HG02678 (cell line): ENCODE measurements at regions not wholly inside any gene's neighbourhood (a gene's known extent, or its start where the extent isn't known, plus 50 kb on each side); places are given as distances from the start of the nearest gene placed in this dataset.
"Not testable (repeated sequence)": the region's sequence is repeated elsewhere in the genome, so short reads cannot be mapped to it uniquely, and the experiment has no call there.

Source experiments
- ATAC-seq: cut with Tn5 transposase; IDR thresholded peaks from one replicate; pipeline ENCODE4 v1.9.1; 2021; ENCODE audit warnings: mild to moderate bottlenecking, moderate library complexity; ENCODE audit not compliant: unreplicated experiment

- ATAC-seq = no peak
Observed at GRCh38 chr13:90246687-90247345, 1100.7 kb upstream of the MIR17HG start.

DNA sequence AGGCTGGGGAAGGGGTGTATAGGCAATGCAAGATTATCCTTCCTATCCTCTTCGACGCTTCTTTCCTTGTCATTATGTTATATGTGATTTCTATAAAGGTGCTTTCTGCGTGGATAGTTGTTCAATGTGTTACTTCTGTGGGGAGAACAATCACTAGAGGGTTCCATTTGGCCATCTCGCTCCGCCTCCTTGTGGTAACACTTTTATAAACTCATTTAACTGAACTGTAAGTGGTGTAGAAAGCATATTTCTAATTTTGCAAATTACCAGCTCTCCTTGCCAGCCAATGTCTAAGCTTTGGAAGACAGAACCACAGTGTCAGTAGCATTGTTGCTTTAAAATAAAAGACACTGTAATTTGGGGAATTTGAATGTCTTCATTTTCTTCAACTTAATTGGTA, 1093.7 kb upstream of the MIR17HG start:
- ATAC-seq = no peak

GRCh38 chr13:90254437-90254836, 1093.0 kb upstream of the MIR17HG start:
- no peak for ATAC-seq

- ATAC-seq = no peak
Observed at GRCh38 chr13:90256746-90257145, 1090.7 kb upstream of the MIR17HG start.

- ATAC-seq = no peak
Observed at GRCh38 chr13:90258129-90258528, 1089.4 kb upstream of the MIR17HG start.

- ATAC-seq = no peak
Observed at GRCh38 chr13:90261343-90261742, 1086.1 kb upstream of the MIR17HG start.

DNA sequence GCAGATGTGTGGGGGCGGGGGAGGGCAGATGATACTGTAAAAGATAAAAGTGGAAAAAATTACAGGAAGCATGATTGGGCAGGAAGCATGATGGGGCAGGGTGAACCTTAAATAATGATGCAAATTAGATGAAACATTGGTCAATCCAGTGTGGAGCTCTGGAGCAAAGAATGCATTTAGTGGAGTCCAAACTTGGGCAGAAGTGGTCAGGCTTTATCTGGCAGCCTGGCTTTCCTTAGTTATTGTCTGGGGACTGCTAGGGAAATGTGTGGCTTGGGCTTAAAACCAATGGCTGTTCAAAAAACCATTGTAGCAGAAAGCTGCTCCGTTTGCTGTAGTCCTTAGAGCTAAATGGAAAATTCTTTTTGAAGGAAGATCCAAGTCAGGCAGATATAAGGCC, 1077.3 kb upstream of the MIR17HG start:
- no peak for ATAC-seq

- ATAC-seq = no peak
Observed at GRCh38 chr13:90272356-90272755, 1075.1 kb upstream of the MIR17HG start.

GRCh38 chr13:90276216-90276615, 1071.3 kb upstream of the MIR17HG start:
- ATAC-seq = no peak

GRCh38 chr13:90278231-90278630, 1069.3 kb upstream of the MIR17HG start:
- ATAC-seq = not testable (repeated sequence)

GRCh38 chr13:90281709-90282108, 1065.8 kb upstream of the MIR17HG start:
- no peak for ATAC-seq

- no peak for ATAC-seq
Observed at GRCh38 chr13:90287521-90287920, 1060.0 kb upstream of the MIR17HG start.

- no peak for ATAC-seq
Observed at GRCh38 chr13:90293793-90294361, 1053.6 kb upstream of the MIR17HG start.

DNA sequence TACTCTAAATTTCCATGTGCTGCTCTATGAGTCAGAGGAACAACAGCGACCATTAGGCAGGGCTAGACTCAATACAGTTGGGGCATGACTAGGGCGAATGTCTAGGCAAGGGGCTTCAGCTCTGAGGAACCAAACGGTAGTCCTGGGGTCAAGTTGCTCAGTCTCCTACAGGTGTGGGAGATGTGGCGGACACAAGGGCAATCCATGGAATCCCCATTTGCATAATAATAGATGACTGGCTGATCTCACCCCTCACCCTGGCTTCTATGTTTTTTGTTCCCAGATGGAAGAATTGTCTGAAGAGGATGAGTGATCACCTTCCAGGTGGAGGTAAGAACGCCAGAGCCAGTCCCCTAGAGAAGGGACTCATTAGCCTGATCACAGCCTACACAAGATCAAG, 1048.2 kb upstream of the MIR17HG start:
- ATAC-seq = no peak

- ATAC-seq = no peak
Observed at GRCh38 chr13:90300015-90300414, 1047.5 kb upstream of the MIR17HG start.

DNA sequence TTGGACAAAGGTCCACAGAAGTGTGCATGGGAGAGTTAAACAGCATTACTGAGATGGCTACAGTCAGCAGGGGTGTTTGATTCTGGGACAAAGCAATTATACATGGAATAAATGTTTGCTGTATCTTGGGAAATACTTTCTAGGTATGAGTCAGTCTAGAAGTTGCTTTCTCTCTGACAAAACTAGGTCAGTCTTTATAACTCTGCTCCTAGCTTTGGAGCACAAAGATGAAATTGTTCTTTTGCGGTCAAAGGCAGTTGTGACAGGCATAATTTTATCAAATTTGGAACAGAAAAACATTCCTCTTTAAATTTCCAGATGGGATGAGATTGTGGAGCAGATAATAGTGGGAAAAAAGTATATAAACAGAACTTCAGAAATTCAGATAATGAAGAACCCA, 1045.4 kb upstream of the MIR17HG start:
- ATAC-seq = no peak

DNA sequence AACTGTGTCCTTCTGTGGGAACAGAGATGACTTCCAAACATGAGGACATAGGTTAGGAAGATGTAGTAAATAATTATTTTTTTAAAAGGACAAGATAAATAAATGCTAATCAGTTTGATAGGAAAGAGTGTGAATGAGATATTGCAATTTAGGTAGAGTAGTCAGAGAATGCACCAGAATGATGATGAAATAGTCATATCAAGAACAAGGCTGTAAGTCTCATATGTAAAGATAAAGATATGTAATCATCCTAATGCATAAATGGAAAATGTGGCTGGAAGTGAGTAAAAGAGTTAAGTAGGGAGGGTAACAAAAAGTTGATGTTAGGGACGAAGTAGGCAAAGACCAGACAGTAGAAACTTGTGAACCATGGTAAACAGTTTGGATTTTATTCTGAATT, 1041.7 kb upstream of the MIR17HG start:
- no peak for ATAC-seq

GRCh38 chr13:90307136-90307535, 1040.4 kb upstream of the MIR17HG start:
- no peak for ATAC-seq

- ATAC-seq = no peak
Observed at GRCh38 chr13:90308249-90308648, 1039.2 kb upstream of the MIR17HG start.

DNA sequence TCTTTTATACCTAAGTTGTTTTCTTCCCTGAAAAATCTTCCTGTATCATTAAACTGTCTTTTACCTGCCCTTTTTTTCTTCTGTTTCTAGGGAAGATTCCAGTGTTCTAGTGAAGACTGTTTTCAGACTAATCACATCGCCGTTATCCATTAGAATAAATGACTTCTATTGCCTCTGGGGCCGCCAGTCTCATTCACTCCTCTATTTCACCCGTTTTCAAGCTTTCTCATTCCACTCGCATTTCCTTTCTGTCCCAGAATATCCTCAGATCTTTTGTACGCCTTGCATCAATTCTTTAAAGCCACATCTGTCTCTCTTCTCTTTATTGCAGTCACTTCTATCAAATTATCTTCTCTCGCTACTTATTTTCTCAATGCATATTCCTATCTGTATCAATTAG, 1035.6 kb upstream of the MIR17HG start:
- ATAC-seq = no peak

GRCh38 chr13:90315061-90315460, 1032.4 kb upstream of the MIR17HG start:
- no peak for ATAC-seq

GRCh38 chr13:90320664-90321063, 1026.8 kb upstream of the MIR17HG start:
- ATAC-seq = no peak
